Loucy (cell line): ENCODE measurements at regions not wholly inside any gene's neighbourhood (a gene's known extent, or its start where the extent isn't known, plus 50 kb on each side); places are given as distances from the start of the nearest gene placed in this dataset.

Experiments
- H2AFZ ChIP-seq: fragments of 200-600 bp; sonication (generic); 2 replicates; pipeline ENCODE4 v1.6.0; 2016; ENCODE audit warnings: antibody characterized with exemption, mild to moderate bottlenecking, low read length, moderate library complexity
- H3F3A ChIP-seq: fragments of 200-600 bp; 2 replicates; pipeline ENCODE4 v1.6.0; 2016; ENCODE audit warnings: antibody characterized with exemption, low read depth, mild to moderate bottlenecking
- H3K27me3 ChIP-seq: fragments of 200-600 bp; sonication (generic); 2 replicates; pipeline ENCODE4 v1.6.1; 2014; ENCODE audit warnings: low read length, mild to moderate bottlenecking; ENCODE audit not compliant: insufficient read depth, poor library complexity, severe bottlenecking
- H3K36me3 ChIP-seq: fragments of 200-600 bp; sonication (generic); 2 replicates; pipeline ENCODE4 v1.6.1; 2016; ENCODE audit warnings: low read length; ENCODE audit not compliant: insufficient read depth
- H3K4me1 ChIP-seq: fragments of 200-600 bp; sonication (generic); 2 replicates; pipeline ENCODE4 v1.5.1; 2014; ENCODE audit warnings: low read length, mild to moderate bottlenecking; ENCODE audit not compliant: insufficient read depth, poor library complexity, severe bottlenecking
- H3K4me2 ChIP-seq: fragments of 200-600 bp; sonication (generic); 2 replicates; pipeline ENCODE4 v1.6.0; 2014; ENCODE audit warnings: antibody characterized with exemption, low read length, low read depth, mild to moderate bottlenecking; ENCODE audit not compliant: poor library complexity, severe bottlenecking
- H3K4me3 ChIP-seq: fragments of 200-600 bp; sonication (generic); 2 replicates; pipeline ENCODE4 v1.5.1; 2014; ENCODE audit warnings: low read length, mild to moderate bottlenecking, mixed read lengths; ENCODE audit not compliant: poor library complexity, severe bottlenecking
- H3K79me2 ChIP-seq: fragments of 200-600 bp; sonication (generic); 2 replicates; pipeline ENCODE4 v1.6.1; 2014; ENCODE audit warnings: low read length; ENCODE audit not compliant: insufficient read depth
- H3K9ac ChIP-seq: fragments of 200-600 bp; sonication (generic); 2 replicates; pipeline ENCODE4 v1.6.0; 2014; ENCODE audit warnings: mild to moderate bottlenecking, low read depth, low read length, moderate library complexity; ENCODE audit not compliant: poor library complexity, severe bottlenecking
- H3K9me2 ChIP-seq: fragments of 200-600 bp; sonication (generic); replicated peaks from 2 replicates; pipeline ENCODE4 v1.6.1; 2016; ENCODE audit warnings: low read depth, low read length, mixed read lengths
- H3K9me3 ChIP-seq: fragments of 200-600 bp; sonication (generic); 2 replicates; pipeline ENCODE4 v1.6.1; 2014; ENCODE audit warnings: mild to moderate bottlenecking, antibody characterized with exemption, low read length, low read depth; ENCODE audit not compliant: insufficient read depth
- H4K20me1 ChIP-seq: fragments of 200-600 bp; sonication (generic); 2 replicates; pipeline ENCODE4 v1.6.0; 2014; ENCODE audit warnings: antibody characterized with exemption, low read length, mild to moderate bottlenecking; ENCODE audit not compliant: insufficient read depth, poor library complexity, severe bottlenecking
- CTCF ChIP-seq: fragments of 200-600 bp; sonication (generic); conservative IDR thresholded peaks from 2 replicates; pipeline ENCODE4 v1.5.1; 2014; ENCODE audit warnings: mild to moderate bottlenecking, antibody characterized with exemption, low read length
- EZH2phosphoT487 ChIP-seq: fragments of 200-600 bp; IDR thresholded peaks from 2 replicates; pipeline ENCODE4 v1.6.1; 2018; ENCODE audit warnings: antibody characterized with exemption, mild to moderate bottlenecking, moderate library complexity, borderline replicate concordance

- H3K36me3 ChIP-seq = no peaks in the 10 kb centered on the region
- no peaks in the 10 kb centered on the region for H3K79me2 ChIP-seq
- no peaks in the 10 kb centered on the region for H3F3A ChIP-seq
- H4K20me1 ChIP-seq = no peaks in the 10 kb centered on the region
- H2AFZ ChIP-seq = no peak overlapping the region
- H3K4me1 ChIP-seq = peaks cover 9% of the 10 kb centered on the region
- H3K9me3 ChIP-seq = no peaks in the 10 kb centered on the region
- TF ChIP-seq EZH2phosphoT487 = no peak
- no peak for TF ChIP-seq CTCF
- H3K9ac ChIP-seq = no peak overlapping the region
- no peaks in the 10 kb centered on the region for H3K27me3 ChIP-seq
- no peak overlapping the region for H3K4me3 ChIP-seq
- H3K4me2 ChIP-seq = no peak overlapping the region
- H3K9me2 ChIP-seq = no peaks in the 10 kb centered on the region
Measured at GRCh38 chr7:94182721-94183120, 178.6 kb upstream of the BET1 start.

- H3F3A ChIP-seq = no peaks in the 10 kb centered on the region
- H3K27me3 ChIP-seq = no peaks in the 10 kb centered on the region
- no peak overlapping the region for H3K4me2 ChIP-seq
- H3K9ac ChIP-seq = no peak overlapping the region
- H3K4me1 ChIP-seq = peaks cover 3% of the 10 kb centered on the region
- TF ChIP-seq EZH2phosphoT487 (no peak), CTCF (no peak)
- H3K4me3 ChIP-seq = no peak overlapping the region
- H4K20me1 ChIP-seq = no peaks in the 10 kb centered on the region
- no peaks in the 10 kb centered on the region for H3K79me2 ChIP-seq
- no peaks in the 10 kb centered on the region for H3K9me2 ChIP-seq
- peak overlapping the region; percentile 70; the same call in 1 of the 2 replicates for H2AFZ ChIP-seq
- H3K9me3 ChIP-seq = no peaks in the 10 kb centered on the region
- H3K36me3 ChIP-seq = no peaks in the 10 kb centered on the region
Measured at GRCh38 chr7:94183289-94183749, 179.2 kb upstream of the BET1 start.

GRCh38 chr7:94183891-94184290 is 179.7 kb upstream of the BET1 start:
- H3K79me2 ChIP-seq = no peaks in the 10 kb centered on the region
- no peaks in the 10 kb centered on the region for H3K9me3 ChIP-seq
- no peak overlapping the region for H2AFZ ChIP-seq
- TF ChIP-seq EZH2phosphoT487 = no peak
- TF ChIP-seq CTCF = no peak
- H3K9me2 ChIP-seq = no peaks in the 10 kb centered on the region
- no peaks in the 10 kb centered on the region for H3F3A ChIP-seq
- no peak overlapping the region for H3K4me3 ChIP-seq
- H3K36me3 ChIP-seq = no peaks in the 10 kb centered on the region
- H3K27me3 ChIP-seq = no peaks in the 10 kb centered on the region
- H3K4me2 ChIP-seq = no peak overlapping the region
- no peaks in the 10 kb centered on the region for H3K4me1 ChIP-seq
- H3K9ac ChIP-seq = no peak overlapping the region
- H4K20me1 ChIP-seq = no peaks in the 10 kb centered on the region
